Pancreas (tissue), 10 donors: ENCODE measurements at regions not wholly inside any gene's neighbourhood (a gene's known extent, or its start where the extent isn't known, plus 50 kb on each side); places are given as distances from the start of the nearest gene placed in this dataset.

ENCODE experiments used
- ATAC-seq, 4 donors: fragments of 200-7000 bp; cut with Tn5 transposase; one replicate each; pipeline versions ENCODE4 v1.8.0 to v1.9.1; 2020; ENCODE audit warnings: mild to moderate bottlenecking in 4 of 4, moderate library complexity in 4 of 4
- DNase-seq, 6 donors: peaks; one replicate each; pipeline ENCODE4 v3.0.0-alpha.2; 2020
- FAIRE-seq: peaks from 2 replicates; lab custom pipeline; 2012; peaks lifted over from hg19 to GRCh38; lab: Jason Lieb, UNC
- H3K27ac ChIP-seq, 4 donors: fragments of 200-600 bp; sonication (generic); 1 replicate in 3 of 4; 2 replicates in 1 of 4; pipeline versions ENCODE4 v1.5.0 to v1.8.0; 2020
- H3K27me3 ChIP-seq, 4 donors: fragments of 200-600 bp; one replicate each; pipeline ENCODE4 v1.8.0; 2021
- H3K36me3 ChIP-seq, 3 donors: fragments of 200-600 bp; sonication (generic) in 1 of 3; one replicate each; pipeline versions ENCODE4 v1.5.0 to v1.8.0; 2020 to 2021
- H3K4me1 ChIP-seq, 3 donors: fragments of 200-600 bp; one replicate each; pipeline ENCODE4 v1.8.0; 2021
- H3K4me3 ChIP-seq, 4 donors: fragments of 200-600 bp; sonication (generic) in 2 of 4; one replicate each; pipeline versions ENCODE4 v1.5.0 to v1.8.0; 2020 to 2021
- H3K9me3 ChIP-seq, 4 donors: fragments of 200-600 bp; one replicate each; pipeline ENCODE4 v1.8.0; 2021
- CTCF ChIP-seq, 4 donors: fragments of 200-600 bp; sonication (generic) in 3 of 4; IDR thresholded peaks; one replicate each; pipeline versions ENCODE4 v1.5.0 to v1.8.0; 2021; ENCODE audit warnings: antibody characterized with exemption in 4 of 4
- WGBS, 2 donors: extraction: QIAGEN DNeasy Blood & Tissue Kit; methylation state at CpG; one replicate each; pipeline ENCODE4 v1.1.7; 2013; 5-methylcytosine and 5-hydroxymethylcytosine counted together
- intact Hi-C, 3 donors: fragments of 100-400 bp; cut with DNase I; formaldehyde crosslinking; loops; one replicate each; pipeline versions ENCODE4 v1.11.1 to v1.14.2; 2022
- donor health status: healthy with polysubstance abuse.
- donor health status: DM: no; HTN: no; CAD: no; lungs with moderate emphysema.
- donor health status: DM: no; HTN: no; CAD: no.
- donor health status: control.
- donor health status: control.
- donor health status: Bipolar disorder and iron deficiency.
- donor health status: DM: yes; HTN: yes; CAD: no.
- donor health status: DM: no; HTN: no; CAD: no.
- donor health status: DM: no; HTN: no; CAD: no.
- donor health status: DM: yes; HTN: yes; CAD: no.

- ATAC-seq (no peak), FAIRE-seq (no peak), DNase-seq (no peak)
- WGBS, 2 donors = 71 to 92% methylated on average over 1 of the region's 1 CpG
- intact Hi-C loops = no loop called here
- H3K4me1 ChIP-seq = no peaks in the 10 kb centered on the region
- no peak for TF ChIP-seq CTCF (IDR thresholded peaks at IDR 0.05)
- H3K36me3 ChIP-seq = no peaks in the 10 kb centered on the region
- H3K4me3 ChIP-seq = no peak overlapping the region
- no peaks in the 10 kb centered on the region for H3K9me3 ChIP-seq
- no peak overlapping the region for H3K27ac ChIP-seq
- H3K27me3 ChIP-seq = no peaks in the 10 kb centered on the region
These were observed 150.2 kb downstream of the ABCA8 start for GRCh38 chr17:68804777-68805520.

DNA sequence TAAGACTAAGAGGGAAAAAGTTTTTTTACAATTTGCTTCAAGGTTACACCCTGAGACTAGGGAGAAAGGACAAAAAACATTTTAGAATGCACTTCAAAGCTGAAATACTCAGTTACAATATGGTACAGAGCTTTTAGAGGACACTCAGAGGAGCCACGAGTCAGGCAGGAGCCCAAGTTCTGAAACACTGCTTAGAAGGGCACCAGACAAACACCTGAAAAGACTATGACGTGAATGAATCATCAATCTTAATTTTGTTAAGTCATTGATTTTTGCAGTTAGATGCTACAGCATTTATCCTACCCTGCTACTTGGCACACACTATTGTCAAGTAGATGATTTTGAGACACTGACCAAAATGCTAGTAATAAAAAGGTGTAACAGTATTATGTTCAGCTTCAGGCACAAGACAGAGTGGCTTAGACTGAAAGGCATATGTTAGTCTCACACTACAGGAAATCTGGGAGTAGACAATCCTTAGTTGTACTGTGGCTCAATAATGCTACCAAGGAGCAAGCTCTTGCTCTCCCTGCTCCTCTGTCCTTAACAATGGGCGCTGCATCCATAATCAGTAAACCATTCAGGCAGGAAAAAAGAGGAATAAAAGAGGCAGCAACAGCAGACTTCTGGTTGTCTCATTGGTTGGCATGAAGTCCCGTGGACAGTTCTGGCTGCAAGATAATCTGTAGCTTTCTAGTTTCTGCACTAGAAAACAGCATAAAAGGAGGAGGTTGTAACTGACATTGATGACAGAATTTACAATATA is 151.8 kb downstream of the ABCA8 start:
- Histone ChIP-seq H3K36me3 (no peaks in the 10 kb centered on the region), H3K27ac (no peak overlapping the region)
- FAIRE-seq = no peak

DNA sequence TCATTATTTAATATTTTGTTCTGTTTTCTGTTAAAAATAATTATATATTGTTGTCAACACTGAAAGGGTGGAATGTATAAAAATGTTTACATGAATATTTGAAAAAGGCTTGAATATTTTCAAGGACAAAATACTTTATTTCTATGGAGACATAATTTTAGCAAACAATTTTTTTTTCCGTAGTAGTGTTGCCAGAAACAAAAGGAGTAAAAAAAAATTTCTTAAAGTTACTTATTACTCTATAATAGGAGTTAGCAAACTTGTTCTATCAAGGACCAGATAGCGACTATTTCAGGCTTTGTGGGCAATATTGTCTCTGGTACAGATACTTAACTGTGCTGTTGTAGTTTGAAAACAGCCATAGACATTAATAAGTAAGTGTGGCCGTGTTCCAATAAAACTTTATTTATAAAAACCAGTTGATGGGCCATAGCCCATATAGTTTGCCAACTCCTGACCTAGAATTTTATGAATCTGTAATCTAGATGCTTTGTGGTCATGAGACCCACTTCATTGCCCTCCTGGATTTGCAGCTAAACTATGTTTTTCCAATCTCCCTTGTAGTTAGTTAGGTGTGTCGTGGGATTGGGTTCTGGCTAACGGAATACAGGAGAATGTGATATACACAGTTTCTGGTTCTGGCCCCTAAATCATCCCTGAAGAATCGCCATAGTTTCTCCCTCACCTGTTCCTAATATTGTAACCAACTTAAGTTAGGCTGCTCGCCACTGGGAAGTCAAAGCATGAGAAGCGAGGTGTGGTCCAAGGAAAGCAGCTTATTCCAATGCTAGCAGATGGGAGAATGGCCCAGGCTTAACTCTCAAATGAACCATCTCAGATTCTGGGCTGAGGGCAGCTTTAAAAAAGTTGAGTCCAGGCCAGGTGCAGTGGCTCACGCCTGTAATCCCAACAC is 153.6 kb downstream of the ABCA8 start:
- DNase-seq (no peak), FAIRE-seq (peak; percentile 26), ATAC-seq (no peak)
- intact Hi-C loops = no loop called here
- Histone ChIP-seq H3K4me1 (no peaks in the 10 kb centered on the region), H3K9me3 (no peaks in the 10 kb centered on the region), H3K27me3 (no peaks in the 10 kb centered on the region), H3K27ac (no peak overlapping the region), H3K36me3 (no peaks in the 10 kb centered on the region), H3K4me3 (no peak overlapping the region)
- WGBS, 2 donors = 86% methylated on average over 9 of the region's 9 CpGs
- no peak for TF ChIP-seq CTCF (IDR thresholded peaks at IDR 0.05)

More for the DNA sequence above, 151.8 kb downstream of the ABCA8 start:
- intact Hi-C loops = no loop called here
- Histone ChIP-seq H3K9me3 (no peaks in the 10 kb centered on the region), H3K4me3 (no peak overlapping the region), H3K4me1 (no peaks in the 10 kb centered on the region), H3K27me3 (no peaks in the 10 kb centered on the region)
- WGBS, 2 donors = 50 to 56% methylated on average over 4 of the region's 4 CpGs
- ATAC-seq (no peak), DNase-seq (no peak)
- TF ChIP-seq CTCF (IDR thresholded peaks at IDR 0.05) = no peak

DNA sequence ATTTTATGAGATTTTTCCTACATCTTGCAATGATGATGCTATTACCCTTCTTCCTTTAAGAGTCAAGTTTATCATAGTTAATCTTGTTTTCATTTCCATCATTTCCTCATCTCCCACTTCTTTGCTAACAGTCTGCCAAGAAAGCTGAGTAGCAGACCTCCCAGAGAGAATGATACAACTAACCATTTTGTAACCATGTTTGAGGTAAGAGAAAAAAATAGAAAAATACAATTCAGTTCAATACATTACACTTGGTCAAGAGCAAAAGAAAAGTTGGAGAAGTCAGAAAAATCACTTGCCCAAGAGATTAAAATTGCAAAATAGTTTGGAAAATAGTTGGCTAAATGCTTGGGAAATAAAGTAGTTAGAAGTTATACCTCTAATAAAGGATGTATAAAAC is 154.4 kb downstream of the ABCA8 start:
- no peaks in the 10 kb centered on the region for H3K36me3 ChIP-seq
- no peak for ATAC-seq
- no peak overlapping the region for H3K4me3 ChIP-seq
- H3K4me1 ChIP-seq = no peaks in the 10 kb centered on the region
- H3K27ac ChIP-seq = no peak overlapping the region
- FAIRE-seq = no peak
- TF ChIP-seq CTCF (IDR thresholded peaks at IDR 0.05) = no peak
- intact Hi-C loops = no loop called here
- no peak for DNase-seq
- H3K9me3 ChIP-seq = no peaks in the 10 kb centered on the region
- no peaks in the 10 kb centered on the region for H3K27me3 ChIP-seq
